ENCODE measurements at regions not wholly inside any gene's neighbourhood (a gene's known extent, or its start where the extent isn't known, plus 50 kb on each side); places are given as distances from the start of the nearest gene placed in this dataset. TPM values are rescaled to one million over a fixed set of nuclear protein-coding genes. Genes with fewer than 3 reads are reported as not detected.

DNA sequence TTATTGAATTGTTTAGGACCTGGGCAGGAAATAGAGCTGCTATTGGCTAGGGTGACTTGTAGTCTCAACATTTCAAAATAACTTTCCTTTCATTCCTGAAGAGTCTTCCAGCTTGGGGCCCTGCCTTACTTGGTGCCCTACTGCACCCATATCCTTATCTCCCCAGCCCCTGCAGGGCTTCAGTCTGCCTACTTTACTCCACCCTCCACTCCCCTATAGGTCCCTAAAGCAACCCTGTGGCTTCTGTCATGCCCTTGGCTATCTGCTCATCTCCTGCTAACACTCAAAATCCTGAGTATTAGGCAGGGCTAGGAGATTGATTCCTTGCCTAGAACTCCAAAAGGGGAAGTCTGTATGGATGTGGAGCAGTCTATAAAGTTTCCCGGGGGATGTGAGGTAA lies 57.6 kb upstream of the PRKG2 start:
- Histone ChIP-seq H3K27me3 (ENCODE audit: insufficient read depth, low read length) (no peaks in the 10 kb centered on the region), H3K4me2 (ENCODE audit: insufficient read depth, low read length) (no peak overlapping the region), H3K27ac (ENCODE audit: low read depth, low read length) (no peak overlapping the region), H4K20me1 (ENCODE audit: insufficient read depth, low read length) (no peaks in the 10 kb centered on the region), H3K4me3 (ENCODE audit: insufficient read depth, low read length) (no peak overlapping the region), H2AFZ (ENCODE audit: low read length) (no peak overlapping the region), H3K79me2 (ENCODE audit: insufficient read depth, low read length) (no peaks in the 10 kb centered on the region), H3K36me3 (ENCODE audit: insufficient read depth, low read length) (no peaks in the 10 kb centered on the region), H3K4me1 (ENCODE audit: insufficient read depth, low read length) (no peaks in the 10 kb centered on the region), H3K9me3 (ENCODE audit: low read depth, low read length) (no peaks in the 10 kb centered on the region)
- TF ChIP-seq, protein P1, sequence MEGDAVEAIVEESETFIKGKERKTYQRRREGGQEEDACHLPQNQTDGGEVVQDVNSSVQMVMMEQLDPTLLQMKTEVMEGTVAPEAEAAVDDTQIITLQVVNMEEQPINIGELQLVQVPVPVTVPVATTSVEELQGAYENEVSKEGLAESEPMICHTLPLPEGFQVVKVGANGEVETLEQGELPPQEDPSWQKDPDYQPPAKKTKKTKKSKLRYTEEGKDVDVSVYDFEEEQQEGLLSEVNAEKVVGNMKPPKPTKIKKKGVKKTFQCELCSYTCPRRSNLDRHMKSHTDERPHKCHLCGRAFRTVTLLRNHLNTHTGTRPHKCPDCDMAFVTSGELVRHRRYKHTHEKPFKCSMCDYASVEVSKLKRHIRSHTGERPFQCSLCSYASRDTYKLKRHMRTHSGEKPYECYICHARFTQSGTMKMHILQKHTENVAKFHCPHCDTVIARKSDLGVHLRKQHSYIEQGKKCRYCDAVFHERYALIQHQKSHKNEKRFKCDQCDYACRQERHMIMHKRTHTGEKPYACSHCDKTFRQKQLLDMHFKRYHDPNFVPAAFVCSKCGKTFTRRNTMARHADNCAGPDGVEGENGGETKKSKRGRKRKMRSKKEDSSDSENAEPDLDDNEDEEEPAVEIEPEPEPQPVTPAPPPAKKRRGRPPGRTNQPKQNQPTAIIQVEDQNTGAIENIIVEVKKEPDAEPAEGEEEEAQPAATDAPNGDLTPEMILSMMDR (IDR thresholded peaks at IDR 0.05; ENCODE audit: extremely low read depth, low read depth, low read length) = no peak
- DNase-seq (ENCODE audit: insufficient read length, low spot score, missing footprints) = no peak

Small RNA genes lying in the stretch of these regions (small RNA-seq; reads per million reads assigned to genes)
- gene RNU5A-2P = not detected
